Muscle of leg (tissue), 3 donors: ENCODE measurements at regions not wholly inside any gene's neighbourhood (a gene's known extent, or its start where the extent isn't known, plus 50 kb on each side); places are given as distances from the start of the nearest gene placed in this dataset.
A peak's percentile ranks its signal among the peaks of the same experiment; 100 is the strongest.

ENCODE experiments used
- DNase-seq: peaks from one replicate; pipeline ENCODE4 v3.0.0; 2013
- H3K27ac ChIP-seq: one replicate; pipeline ENCODE4 v1.5.1; 2013; ENCODE audit warnings: mild to moderate bottlenecking, low read length, control low read depth
- H3K27me3 ChIP-seq: one replicate; pipeline ENCODE4 v1.6.1; 2013; ENCODE audit warnings: low read length; ENCODE audit not compliant: control insufficient read depth, insufficient read depth
- H3K36me3 ChIP-seq: one replicate; pipeline ENCODE4 v1.6.1; 2013; ENCODE audit warnings: low read length; ENCODE audit not compliant: control insufficient read depth, insufficient read depth
- H3K4me1 ChIP-seq: one replicate; pipeline ENCODE4 v1.6.1; 2013; ENCODE audit warnings: low read length; ENCODE audit not compliant: control insufficient read depth, insufficient read depth
- H3K4me3 ChIP-seq: one replicate; pipeline ENCODE4 v1.5.1; 2013; ENCODE audit warnings: low read length, control low read depth
- H3K9me3 ChIP-seq: replicated peaks from 2 replicates; pipeline ENCODE4 v1.6.1; 2013; ENCODE audit warnings: low read depth, low read length; ENCODE audit not compliant: control insufficient read depth
- WGBS: methylation state at CpG from one replicate; pipeline ENCODE4 v1.1.5; 2013; ENCODE audit warnings: missing lambda C conversion rate; ENCODE audit not compliant: insufficient coverage; 5-methylcytosine and 5-hydroxymethylcytosine counted together

DNA sequence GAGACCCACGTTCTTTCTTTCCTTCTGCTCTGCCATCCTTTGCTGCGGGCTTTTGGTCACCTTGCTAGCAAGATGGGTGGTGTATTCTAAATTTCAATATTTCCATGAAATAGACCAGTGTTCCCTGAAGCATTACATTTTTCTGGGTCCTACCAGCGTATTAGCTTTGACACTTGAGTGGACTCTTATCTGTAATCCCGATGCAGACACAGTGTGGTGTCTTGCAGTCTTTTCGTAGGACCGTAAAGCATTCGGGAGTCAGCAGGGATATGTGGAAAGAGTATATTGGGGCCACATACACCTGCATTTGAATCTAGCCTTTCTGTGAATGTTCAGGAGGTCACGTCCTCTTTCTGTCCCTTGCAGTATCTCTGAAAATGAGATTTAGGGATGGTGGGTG is 124.7 kb upstream of the CPEB4 start:
- DNase-seq: no peak
- no peaks in the 10 kb centered on the region for H3K9me3 ChIP-seq
- no peak overlapping the region for H3K27ac ChIP-seq
- no peak overlapping the region for H3K4me3 ChIP-seq
- WGBS: 86% methylated on average over 5 of the region's 8 CpGs
- peaks cover 12% of the 10 kb centered on the region for H3K4me1 ChIP-seq
- H3K36me3 ChIP-seq: no peaks in the 10 kb centered on the region
- no peaks in the 10 kb centered on the region for H3K27me3 ChIP-seq

GRCh38 chr5:173764332-173765028 is 123.7 kb upstream of the CPEB4 start:
- H3K9me3 ChIP-seq: no peaks in the 10 kb centered on the region
- H3K27ac ChIP-seq: peak overlapping the region; percentile 44
- no peaks in the 10 kb centered on the region for H3K36me3 ChIP-seq
- peaks cover 12% of the 10 kb centered on the region for H3K4me1 ChIP-seq
- no peaks in the 10 kb centered on the region for H3K27me3 ChIP-seq
- H3K4me3 ChIP-seq: no peak overlapping the region
- peak; percentile 68 for DNase-seq
- 45% methylated on average over 6 of the region's 13 CpGs for WGBS

DNA sequence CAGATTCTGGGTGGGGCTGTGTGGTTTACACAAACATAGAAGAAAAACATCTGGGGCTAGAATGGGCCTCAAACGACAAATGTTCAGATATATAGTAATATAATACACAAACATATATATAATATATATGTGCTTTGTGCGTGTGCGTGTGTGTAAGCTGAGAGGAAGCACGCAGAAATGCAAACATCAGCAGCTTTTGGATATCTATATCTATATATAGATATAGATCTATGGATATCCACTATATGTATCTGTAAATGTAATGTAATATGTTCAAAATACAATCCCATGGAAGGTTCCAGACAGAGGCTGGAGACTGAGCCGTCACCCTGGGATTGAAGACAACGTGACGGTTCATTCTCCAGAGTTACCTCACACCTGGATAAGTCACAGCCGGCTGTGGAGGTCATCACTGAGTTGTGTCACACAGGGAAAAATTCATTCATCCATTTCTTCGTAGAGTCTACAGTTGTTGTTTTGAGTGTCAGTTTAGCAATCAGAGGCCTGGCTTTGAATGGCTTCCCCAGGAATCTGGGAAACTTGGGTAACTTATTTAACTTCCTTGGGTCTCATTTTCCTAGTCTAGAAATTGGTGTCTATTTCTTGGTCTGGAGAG is 123.0 kb upstream of the CPEB4 start:
- WGBS: 68% methylated on average over 4 of the region's 9 CpGs
- H3K9me3 ChIP-seq: no peaks in the 10 kb centered on the region
- H3K4me3 ChIP-seq: no peak overlapping the region
- no peak overlapping the region for H3K27ac ChIP-seq
- DNase-seq: no peak
- H3K4me1 ChIP-seq: peaks cover 12% of the 10 kb centered on the region
- no peaks in the 10 kb centered on the region for H3K36me3 ChIP-seq
- H3K27me3 ChIP-seq: no peaks in the 10 kb centered on the region

DNA sequence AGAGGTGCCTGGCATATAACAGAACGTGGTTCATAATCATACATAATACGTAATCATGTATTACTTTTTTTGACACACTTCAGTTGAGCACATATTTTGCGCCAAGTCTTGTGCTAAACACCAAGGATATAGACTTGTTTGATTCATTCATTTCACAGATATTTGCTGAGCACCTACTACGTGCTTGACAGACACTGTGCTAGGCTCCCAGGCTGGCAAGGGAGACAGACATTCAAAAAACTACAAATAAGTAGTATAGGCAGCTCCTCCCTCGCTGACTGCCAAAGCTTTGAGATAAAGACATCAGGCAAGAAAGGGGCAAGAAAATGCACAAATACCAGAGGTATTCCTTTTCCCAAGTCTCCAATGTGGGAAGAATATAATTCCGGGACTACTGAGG is 122.5 kb upstream of the CPEB4 start:
- Histone ChIP-seq H3K4me1 (peaks cover 12% of the 10 kb centered on the region), H3K9me3 (no peaks in the 10 kb centered on the region), H3K27me3 (no peaks in the 10 kb centered on the region), H3K36me3 (no peaks in the 10 kb centered on the region), H3K4me3 (no peak overlapping the region), H3K27ac (no peak overlapping the region)
- 83% methylated on average over 2 of the region's 6 CpGs for whole genome bisulfite sequencing
- DNase-seq: no peak

- Histone ChIP-seq H3K4me1 (peaks cover 15% of the 10 kb centered on the region), H3K36me3 (no peaks in the 10 kb centered on the region), H3K27ac (no peak overlapping the region), H3K27me3 (peaks cover 4% of the 10 kb centered on the region), H3K9me3 (no peaks in the 10 kb centered on the region), H3K4me3 (no peak overlapping the region)
- no peak for DNase-seq
- WGBS: 60% methylated on average over 8 of the region's 12 CpGs
Observed at GRCh38 chr5:173767574-173768266, 120.4 kb upstream of the CPEB4 start.

- H3K27me3 ChIP-seq: peaks cover 4% of the 10 kb centered on the region
- 96% methylated on average over 5 of the region's 5 CpGs for WGBS
- no peak for DNase-seq
- no peak overlapping the region for H3K4me3 ChIP-seq
- no peak overlapping the region for H3K27ac ChIP-seq
- peaks cover 15% of the 10 kb centered on the region for H3K4me1 ChIP-seq
- H3K36me3 ChIP-seq: no peaks in the 10 kb centered on the region
- H3K9me3 ChIP-seq: no peaks in the 10 kb centered on the region
Observed at GRCh38 chr5:173768267-173768806, 119.8 kb upstream of the CPEB4 start.

DNA sequence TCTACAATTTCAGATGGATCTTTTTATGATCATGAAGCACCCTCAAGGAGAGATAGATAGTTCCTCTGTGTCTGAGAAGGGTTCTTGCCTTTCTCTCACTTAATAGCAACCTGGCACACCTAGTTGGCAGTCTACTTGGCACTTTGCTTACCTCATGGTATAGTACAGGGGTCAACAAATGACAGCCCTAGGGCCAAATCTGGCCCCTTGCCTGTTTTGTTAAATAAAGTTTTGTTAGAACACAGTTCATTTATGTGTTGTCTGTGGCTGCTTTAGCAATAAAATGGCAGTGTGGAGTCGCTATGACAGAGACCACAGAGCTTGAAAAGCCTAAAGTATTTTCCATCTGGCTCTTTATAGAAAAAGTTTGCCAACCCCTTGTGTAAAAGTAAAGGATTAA is 119.3 kb upstream of the CPEB4 start:
- DNase-seq: no peak

GRCh38 chr5:173770637-173771036 is 117.5 kb upstream of the CPEB4 start:
- WGBS: no CpG with 5 or more reads among the region's 2 CpGs
- no peaks in the 10 kb centered on the region for H3K36me3 ChIP-seq

More for the DNA sequence above, 119.3 kb upstream of the CPEB4 start:
- Histone ChIP-seq H3K4me3 (no peak overlapping the region), H3K4me1 (peaks cover 11% of the 10 kb centered on the region), H3K9me3 (no peaks in the 10 kb centered on the region), H3K27ac (no peak overlapping the region), H3K27me3 (peaks cover 4% of the 10 kb centered on the region), H3K36me3 (no peaks in the 10 kb centered on the region)
- WGBS: no CpG with 5 or more reads among the region's 1 CpG

DNA sequence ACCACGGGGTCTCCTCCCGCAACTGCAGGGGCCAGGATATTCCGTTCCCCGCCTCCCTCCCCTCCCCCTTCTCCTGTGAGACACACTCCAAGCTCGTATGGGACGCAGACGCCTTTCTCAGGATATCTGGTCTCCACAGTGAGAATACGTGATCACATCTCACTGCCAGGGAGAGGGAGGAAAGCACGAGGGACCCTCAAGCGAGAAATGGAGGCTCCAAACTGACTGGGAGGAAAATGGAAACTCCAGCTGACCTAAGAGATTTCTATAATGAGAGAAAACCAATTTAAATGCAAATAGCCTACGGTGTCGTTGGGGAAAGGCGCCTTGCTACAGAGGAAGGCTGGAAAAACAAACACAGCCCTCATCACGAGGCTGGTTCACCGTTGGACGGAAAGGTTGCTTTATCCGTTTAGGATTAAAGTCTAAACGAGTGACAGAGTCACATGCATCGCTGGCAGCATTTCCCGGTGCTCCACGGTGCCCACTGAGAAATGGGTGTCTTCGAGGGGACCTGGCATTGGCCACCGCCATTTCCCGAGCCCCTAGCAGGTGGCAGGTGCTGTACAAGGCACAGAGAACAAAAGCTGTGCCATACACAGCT is 116.9 kb upstream of the CPEB4 start:
- Histone ChIP-seq H3K4me1 (peaks cover 19% of the 10 kb centered on the region), H3K27me3 (peaks cover 4% of the 10 kb centered on the region), H3K36me3 (no peaks in the 10 kb centered on the region), H3K27ac (no peak overlapping the region), H3K4me3 (no peak overlapping the region), H3K9me3 (no peaks in the 10 kb centered on the region)
- DNase-seq: peak; percentile 13
- WGBS: 45% methylated on average over 15 of the region's 24 CpGs

More at GRCh38 chr5:173770637-173771036, 117.5 kb upstream of the CPEB4 start:
- H3K9me3 ChIP-seq: no peaks in the 10 kb centered on the region
- peaks cover 18% of the 10 kb centered on the region for H3K4me1 ChIP-seq
- no peak overlapping the region for H3K4me3 ChIP-seq
- no peak overlapping the region for H3K27ac ChIP-seq
- no peak for DNase-seq
- peaks cover 4% of the 10 kb centered on the region for H3K27me3 ChIP-seq
